ENCODE measurements at regions not wholly inside any gene's neighbourhood (a gene's known extent, or its start where the extent isn't known, plus 50 kb on each side); places are given as distances from the start of the nearest gene placed in this dataset.

- no peak for DNase-seq (ENCODE audit: low spot score)
These were observed 298.8 kb upstream of the FERMT1 start for GRCh38 chr20:6421321-6422248.

GRCh38 chr20:6420336-6420735 lies 297.5 kb upstream of the FERMT1 start:
- DNase-seq (ENCODE audit: low spot score), result no peak

DNA sequence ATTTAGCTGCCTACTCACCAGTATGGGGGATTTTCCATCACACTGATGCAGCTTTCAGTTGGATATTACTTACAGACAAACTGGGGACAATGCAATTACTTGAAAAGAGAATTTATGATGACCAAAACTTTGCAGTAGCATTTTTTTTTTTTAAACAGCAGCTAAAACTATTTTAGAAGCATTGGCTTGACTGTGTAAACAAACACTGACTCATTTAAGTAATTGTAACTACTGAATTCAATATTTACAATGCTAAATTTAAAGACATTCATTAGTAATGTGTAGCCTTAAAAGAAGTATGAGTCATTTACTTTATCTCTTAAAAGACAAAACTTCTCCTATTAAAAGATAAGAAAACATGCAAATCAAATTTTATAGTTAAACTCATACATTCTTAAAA lies 295.9 kb upstream of the FERMT1 start:
- DNase-seq (ENCODE audit: low spot score), result no peak

DNA sequence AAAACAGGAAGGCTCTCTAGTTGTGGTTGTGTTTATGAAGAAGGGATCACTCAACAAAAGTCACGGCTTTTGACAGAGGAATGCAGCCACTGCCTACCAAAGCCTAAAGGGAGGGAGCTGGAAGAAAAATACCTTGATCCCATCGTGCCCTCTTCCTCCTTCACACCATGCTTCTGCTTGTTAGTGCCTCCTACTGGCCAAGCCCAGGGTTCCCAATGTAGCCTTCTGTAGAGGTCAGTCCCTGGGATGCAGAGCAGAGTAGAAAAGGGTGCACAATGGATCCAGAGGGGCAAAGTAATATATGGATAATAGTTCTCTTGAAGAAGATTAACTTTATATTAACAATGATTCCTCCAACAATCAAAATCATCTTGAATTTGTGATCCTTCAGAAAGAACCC lies 293.5 kb upstream of the FERMT1 start:
- DNase-seq (ENCODE audit: low spot score), result no peak

DNA sequence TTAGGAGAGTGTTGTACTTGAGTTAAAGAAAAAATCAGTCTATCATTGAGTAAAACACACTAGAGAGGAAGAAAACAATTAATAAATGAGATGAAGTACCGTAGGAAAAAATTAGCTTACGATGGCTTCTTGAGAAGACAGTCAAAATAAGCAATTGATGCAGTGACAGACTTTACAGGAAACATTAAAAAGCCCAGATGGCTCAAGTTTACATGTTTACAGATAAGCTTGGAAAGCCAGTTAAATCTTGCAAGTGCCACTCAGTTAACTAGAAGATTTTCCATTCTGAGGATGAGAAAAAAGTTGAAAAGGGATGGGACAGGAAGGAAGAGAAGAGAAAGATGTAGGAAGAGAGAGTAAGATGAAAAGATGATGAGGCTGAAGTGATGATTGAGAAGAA lies 288.8 kb upstream of the FERMT1 start:
- DNase-seq (ENCODE audit: low spot score), result no peak

DNA sequence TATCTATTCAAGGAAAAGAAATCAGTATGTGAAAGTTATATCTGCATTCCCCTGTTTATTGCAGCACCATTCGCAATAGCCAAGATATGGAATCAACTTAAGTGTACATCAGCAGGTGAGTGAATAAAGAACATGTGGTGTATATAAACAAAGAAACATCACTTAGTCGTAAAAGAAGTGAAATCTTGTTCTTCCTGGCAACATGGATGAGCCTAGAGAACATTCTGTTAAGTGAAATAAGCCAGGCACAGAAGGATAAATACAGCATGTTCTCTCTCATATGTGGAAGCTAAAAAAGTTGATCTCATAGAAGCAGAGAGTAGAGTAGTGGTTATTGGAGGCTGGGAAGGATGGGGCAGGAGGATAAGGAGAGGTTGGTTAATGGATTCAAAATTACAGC lies 287.9 kb upstream of the FERMT1 start:
- no peak for DNase-seq (ENCODE audit: low spot score)

GRCh38 chr20:6407163-6407562 lies 284.3 kb upstream of the FERMT1 start:
- no peak for DNase-seq (ENCODE audit: low spot score)

DNA sequence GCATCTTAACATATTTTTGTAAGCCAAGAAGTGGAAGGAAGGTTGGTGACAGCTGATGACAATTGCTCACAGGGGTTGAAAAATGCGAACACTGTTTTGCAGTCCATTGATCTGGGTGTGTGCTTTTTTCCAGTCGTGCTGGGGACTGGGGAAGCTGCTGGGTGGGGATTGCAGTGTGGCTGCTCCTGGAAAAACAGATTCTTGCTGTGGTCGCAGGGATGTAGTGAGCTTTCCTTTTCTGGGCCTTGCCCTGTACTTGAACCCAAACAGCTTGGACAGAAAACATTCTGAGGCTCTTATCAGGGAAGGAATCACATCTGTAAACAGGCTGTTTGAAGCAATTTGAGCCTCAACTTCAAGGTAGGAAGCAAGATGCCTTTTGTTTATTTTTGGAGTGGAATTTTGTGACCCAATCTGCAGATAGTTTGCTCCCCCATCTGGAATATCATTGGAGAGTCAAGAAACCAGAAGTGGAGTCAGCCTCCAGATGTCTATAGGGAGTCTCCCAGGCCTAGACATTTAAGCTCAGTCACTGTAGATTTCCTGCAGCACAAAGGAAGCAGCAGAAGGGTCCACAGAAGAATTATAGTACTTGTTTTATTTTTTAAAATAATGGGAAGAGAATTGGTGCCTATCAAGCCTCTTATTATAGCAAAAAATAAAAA lies 279.2 kb upstream of the FERMT1 start:
- DNase-seq (ENCODE audit: low spot score), result no peak

GRCh38 chr20:6397115-6397514 lies 274.3 kb upstream of the FERMT1 start:
- DNase-seq (ENCODE audit: low spot score), result no peak

DNA sequence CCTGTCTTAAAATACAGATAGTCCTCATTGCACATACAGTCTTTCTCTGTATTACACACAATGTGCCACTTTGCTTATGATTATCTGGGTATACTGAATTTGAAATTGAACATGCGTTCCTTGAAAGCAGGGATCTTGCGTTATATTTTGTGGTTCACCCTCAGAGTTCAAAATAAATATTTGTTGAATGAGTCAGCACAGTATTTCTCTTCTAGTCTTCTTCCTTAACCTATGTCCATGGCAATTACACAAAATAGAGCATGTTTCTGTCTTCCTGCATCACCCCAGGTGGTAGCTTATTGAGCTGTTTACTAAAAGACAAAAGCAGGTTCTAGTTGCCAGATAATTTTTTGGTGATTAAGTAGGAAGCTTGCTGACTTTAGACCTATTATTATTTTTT lies 272.9 kb upstream of the FERMT1 start:
- no peak for DNase-seq (ENCODE audit: low spot score)

DNA sequence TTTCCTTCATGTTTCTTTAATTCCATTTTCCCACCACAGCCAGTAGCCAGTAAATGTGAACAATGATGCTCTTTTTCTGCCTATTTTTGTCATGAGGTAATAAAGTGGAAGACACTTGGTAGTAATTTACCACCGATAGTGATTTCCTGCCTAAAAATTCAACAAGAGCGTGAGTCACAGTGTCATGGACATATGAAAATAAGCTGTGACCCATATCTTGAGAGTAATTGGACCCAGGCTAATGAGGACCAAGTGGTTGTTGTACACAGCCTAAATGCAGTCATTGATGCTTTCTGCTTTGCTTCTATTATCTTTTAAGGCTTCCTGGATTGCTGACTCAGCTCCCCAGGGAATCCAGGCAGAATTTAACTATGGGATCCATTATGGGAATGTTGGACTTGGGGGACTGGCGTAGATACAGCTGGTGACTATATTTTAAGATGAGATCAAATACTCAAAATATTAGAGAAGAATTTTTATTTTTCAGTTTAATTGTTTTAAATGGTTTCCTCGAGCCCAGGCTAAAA lies 265.9 kb upstream of the FERMT1 start:
- no peak for DNase-seq (ENCODE audit: low spot score)

DNA sequence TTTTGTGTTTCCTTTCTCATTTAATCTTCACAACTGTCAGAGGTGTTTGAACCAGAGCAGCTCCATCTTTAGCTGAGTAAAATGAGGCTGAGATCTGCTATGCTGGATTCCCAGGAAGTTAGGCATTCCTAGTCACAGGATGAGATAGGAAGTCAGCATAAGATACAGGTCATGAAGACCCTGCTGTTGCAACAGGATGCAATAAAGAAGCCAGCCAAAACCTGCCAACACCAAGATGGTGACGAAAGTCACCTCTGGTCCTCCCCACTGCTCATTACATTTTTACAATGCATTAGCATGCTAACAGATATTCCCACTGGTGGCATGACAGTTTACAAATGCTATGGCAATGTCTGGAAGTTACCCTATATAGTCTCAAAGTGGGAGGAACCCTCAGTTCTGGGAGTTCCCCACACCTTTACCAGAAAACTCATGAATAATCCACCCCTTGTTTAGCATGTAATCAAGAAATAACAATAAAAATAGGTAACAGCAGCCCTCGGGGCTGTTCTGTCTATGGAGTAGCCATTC lies 262.2 kb upstream of the FERMT1 start:
- DNase-seq (ENCODE audit: low spot score), result no peak

DNA sequence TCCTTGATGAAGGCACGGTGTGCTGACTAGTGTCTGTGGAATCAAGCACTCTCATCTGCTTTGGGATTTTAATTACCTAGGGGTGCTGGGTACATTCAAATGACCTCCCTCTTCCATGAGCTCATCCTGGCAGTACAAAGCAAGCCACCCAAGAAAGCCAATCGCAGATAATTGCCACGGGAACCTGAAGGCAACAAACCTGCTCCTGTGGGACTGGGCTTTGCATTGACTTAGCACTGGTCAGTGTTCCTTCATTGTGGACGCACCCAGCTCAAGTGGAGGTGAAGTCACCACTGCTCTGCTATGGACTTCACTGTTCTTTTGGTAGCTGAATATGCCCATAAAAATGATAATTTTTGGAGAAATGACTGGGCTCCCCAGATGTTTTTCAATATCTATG lies 261.6 kb upstream of the FERMT1 start:
- no peak for DNase-seq (ENCODE audit: low spot score)

DNA sequence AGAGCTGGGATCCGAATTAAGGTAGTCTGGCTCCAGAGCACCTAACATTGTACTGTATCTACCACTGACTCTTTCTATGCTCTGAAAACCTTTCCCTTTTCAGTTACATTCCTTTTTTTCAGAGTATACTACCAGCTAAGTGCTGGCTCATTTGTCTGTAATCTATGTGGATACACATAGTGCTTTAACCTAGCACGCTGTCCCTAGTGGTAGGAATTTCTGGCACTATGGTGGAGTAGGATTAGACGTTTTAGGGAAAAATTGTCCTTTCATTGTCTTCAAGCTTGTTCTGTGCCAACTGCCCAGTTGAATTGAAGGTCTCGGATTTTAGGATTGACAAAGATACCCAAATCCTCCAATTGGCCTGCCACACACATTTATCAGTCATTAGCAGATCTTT lies 259.1 kb upstream of the FERMT1 start:
- no peak for DNase-seq (ENCODE audit: low spot score)

DNA sequence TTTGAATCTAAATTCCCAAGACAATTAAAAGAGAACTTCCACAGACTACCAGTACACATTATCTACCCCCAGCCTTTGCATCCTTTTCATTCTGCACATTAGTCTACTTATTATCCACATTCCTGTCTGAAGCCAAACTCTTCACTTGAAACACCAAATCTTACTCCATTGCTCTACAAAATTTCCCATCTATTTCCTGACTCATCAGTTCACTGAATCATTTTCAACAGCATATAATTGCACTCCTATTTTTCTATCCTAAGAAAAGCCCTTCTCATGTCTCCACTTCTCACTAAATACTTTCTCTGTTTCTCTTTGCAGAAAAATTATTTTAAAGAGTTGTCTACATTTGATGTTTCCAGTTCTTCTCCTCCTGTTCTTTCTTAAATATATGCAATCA lies 239.4 kb upstream of the FERMT1 start:
- no peak for DNase-seq (ENCODE audit: low spot score)

- DNase-seq (ENCODE audit: low spot score), result no peak
These were observed 237.9 kb upstream of the FERMT1 start for GRCh38 chr20:6360766-6361165.

DNA sequence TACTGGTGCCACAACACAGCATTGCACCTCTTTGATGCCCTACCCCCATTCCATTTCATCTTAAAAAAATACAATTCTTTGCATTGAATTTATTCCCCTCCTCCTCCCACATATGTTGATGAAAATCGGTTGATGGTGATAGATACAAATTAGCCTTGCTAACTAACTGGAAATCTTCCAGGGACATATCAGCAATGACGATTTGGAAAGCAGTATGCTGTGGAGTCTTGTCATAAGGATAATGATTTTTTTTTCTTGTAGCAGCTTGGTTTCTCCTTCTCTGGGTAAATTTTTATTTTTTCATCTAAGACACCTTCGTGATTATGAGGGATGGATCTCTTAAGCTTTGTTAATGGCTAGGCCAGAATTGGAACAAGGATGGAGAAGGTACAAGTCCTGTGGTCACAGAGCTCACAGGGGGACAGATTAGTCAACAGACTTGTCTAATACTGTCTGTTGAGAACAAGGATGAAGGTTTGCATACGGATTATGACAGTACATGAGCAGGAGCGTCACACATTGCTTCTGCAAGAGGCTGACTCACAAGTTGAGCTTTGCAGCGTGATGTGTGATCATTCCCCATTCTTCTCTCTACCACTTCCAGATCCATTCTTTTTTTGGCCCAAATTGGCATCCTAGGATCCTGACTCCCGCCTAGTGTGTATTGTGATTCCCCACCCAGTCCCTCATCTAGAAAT lies 233.1 kb upstream of the FERMT1 start:
- DNase-seq (ENCODE audit: low spot score), result no peak

- DNase-seq (ENCODE audit: low spot score), result no peak
These were observed 226.1 kb upstream of the FERMT1 start for GRCh38 chr20:6348908-6349307.

GRCh38 chr20:6347916-6348315 lies 225.1 kb upstream of the FERMT1 start:
- no peak for DNase-seq (ENCODE audit: low spot score)

DNA sequence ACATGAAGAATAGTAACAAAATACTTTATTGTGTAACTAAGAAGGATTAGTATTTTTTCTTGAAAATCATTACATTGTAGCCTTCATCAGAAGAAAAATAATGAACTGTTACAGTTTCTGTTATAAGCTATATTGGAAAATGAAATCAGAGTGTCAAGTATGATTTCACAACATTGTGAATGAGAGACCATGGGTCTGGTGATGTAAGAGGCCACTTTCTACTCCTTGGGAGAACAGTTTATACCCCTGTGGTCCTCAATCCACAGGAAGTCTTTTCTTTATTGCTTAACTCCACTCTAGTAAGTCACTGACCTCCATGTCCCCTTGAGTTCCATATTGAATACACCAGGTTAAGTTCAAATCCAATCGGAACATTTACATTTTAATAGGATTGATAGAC lies 218.7 kb upstream of the FERMT1 start:
- DNase-seq (ENCODE audit: low spot score), result no peak

GRCh38 chr20:6339176-6339575 lies 216.3 kb upstream of the FERMT1 start:
- DNase-seq (ENCODE audit: low spot score), result no peak

DNA sequence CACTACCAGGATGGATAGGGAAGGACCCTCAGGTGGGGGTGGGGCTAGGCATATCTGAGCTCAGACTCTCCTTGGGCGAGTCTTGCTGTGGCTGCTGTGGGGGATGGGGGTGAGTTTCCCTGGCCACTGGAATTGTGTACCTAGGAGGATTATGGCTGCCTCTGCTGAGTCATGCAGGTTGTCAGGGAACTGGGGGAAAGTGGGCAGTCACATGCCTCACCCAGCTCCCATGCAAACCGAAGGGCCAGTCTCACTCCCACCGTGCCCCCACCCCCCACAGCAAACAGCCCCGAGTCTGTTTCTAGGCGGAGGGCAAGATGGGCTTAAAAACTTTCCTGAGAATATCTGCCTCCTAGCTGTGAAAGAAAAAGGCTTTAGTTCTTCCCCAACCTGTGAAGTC lies 210.3 kb upstream of the FERMT1 start:
- no peak for DNase-seq (ENCODE audit: low spot score)

Data from hematopoietic multipotent progenitor cell treated with erythropoietin and hydrocortisone succinate and interleukin-3 and kit ligand, for 17 days (in vitro differentiated cells).